H1 (cell line): ENCODE measurements at regions not wholly inside any gene's neighbourhood (a gene's known extent, or its start where the extent isn't known, plus 50 kb on each side); places are given as distances from the start of the nearest gene placed in this dataset.

Experiments used
- JUN ChIP-seq: IDR thresholded peaks from 2 replicates; pipeline ENCODE4 v1.6.1; 2011; ENCODE audit warnings: low read depth, mild to moderate bottlenecking, improper control_type of control experiment, low read length
- POLR2A ChIP-seq, 2 experiments: IDR thresholded peaks; 1 replicate in 1 of 2; 2 replicates in 1 of 2; pipeline ENCODE4 v1.6.1; 2011; ENCODE audit warnings: low read depth in 2 of 2, low read length in 2 of 2, mild to moderate bottlenecking in 2 of 2; ENCODE audit errors: control extremely low read depth in 1 of 2

DNA sequence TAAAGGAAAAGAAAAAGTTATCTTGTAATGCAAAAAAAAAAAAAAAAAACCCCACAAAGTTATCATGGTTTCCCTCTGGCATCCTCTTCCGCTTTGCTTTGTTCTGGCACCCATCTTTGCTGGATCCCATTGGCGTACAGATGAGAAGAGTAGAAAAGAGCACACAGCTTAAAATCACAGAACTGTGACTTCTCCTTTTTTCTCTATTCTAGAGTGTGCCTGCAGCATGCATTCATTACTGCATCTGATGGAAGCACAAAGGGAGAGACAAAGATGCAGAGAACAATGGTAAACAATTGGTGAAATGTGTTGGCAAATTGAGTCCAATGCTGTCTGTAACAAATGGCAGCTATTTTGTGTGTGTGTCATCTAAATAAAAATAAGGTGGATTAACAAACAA, 440.8 kb upstream of the PIK3R1 start:
- TF ChIP-seq JUN (no peak), POLR2A (IDR thresholded peaks at IDR 0.05; ENCODE audit: control extremely low read depth in 1 of 2, low read depth in 2 of 2, low read length in 2 of 2) (no peak)
